ENCODE measurements at regions not wholly inside any gene's neighbourhood (a gene's known extent, or its start where the extent isn't known, plus 50 kb on each side); places are given as distances from the start of the nearest gene placed in this dataset.

DNA sequence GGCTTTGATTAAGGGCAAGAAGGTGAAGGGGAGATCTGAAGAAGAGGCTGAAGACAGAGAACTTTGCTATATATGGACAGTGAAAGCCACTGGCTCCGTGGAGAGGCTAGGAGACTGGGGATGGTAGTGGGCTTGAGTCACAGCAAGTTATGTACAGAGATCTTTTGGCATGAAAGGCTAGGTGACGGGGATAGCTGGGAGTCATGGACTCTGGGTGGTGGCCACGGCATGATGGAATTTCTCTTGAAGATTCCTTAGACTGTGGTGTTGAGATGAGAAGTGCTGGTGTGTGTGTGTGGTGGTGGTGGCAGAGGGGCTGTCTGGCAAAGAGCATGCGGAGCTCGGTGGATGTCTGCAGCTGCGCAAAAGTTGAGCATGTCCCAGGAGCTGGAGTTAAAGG, 120.6 kb upstream of the STC2 start:
- POLR2A ChIA-PET, result no interaction called here
- Histone ChIP-seq H3K27me3 (ENCODE audit: control insufficient read depth, insufficient read depth, low read length) (no peaks in the 10 kb centered on the region), H3K4me3 (ENCODE audit: low read depth, low read length) (no peak overlapping the region), H3K36me3 (ENCODE audit: control insufficient read depth, insufficient read depth, low read length) (no peaks in the 10 kb centered on the region)
- no peak for DNase-seq (ENCODE audit: low read depth)
- CTCF ChIA-PET, result no interaction called here
- TF ChIP-seq, protein P1, sequence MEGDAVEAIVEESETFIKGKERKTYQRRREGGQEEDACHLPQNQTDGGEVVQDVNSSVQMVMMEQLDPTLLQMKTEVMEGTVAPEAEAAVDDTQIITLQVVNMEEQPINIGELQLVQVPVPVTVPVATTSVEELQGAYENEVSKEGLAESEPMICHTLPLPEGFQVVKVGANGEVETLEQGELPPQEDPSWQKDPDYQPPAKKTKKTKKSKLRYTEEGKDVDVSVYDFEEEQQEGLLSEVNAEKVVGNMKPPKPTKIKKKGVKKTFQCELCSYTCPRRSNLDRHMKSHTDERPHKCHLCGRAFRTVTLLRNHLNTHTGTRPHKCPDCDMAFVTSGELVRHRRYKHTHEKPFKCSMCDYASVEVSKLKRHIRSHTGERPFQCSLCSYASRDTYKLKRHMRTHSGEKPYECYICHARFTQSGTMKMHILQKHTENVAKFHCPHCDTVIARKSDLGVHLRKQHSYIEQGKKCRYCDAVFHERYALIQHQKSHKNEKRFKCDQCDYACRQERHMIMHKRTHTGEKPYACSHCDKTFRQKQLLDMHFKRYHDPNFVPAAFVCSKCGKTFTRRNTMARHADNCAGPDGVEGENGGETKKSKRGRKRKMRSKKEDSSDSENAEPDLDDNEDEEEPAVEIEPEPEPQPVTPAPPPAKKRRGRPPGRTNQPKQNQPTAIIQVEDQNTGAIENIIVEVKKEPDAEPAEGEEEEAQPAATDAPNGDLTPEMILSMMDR (IDR thresholded peaks at IDR 0.05; ENCODE audit: insufficient read depth, low read depth, low read length), result no peak

DNA sequence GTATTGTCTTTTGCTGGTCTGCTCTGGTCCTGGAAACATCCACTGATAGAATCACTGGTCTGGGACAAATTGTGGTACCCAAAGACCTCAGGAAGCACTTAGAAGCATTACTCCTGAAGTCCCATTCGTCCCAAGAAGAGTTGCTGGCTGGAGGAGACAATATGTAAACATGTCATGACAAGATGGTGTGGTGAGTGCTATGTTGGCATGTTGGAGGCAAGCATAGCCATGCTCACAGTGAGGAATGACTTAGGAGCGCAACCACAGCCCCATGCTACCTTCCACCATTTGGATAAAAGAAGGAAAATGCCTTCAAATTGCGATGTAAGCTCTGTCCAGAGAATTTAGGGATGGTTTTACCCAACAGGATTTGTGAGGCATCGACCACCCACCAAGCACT, 115.8 kb upstream of the STC2 start:
- Histone ChIP-seq H3K36me3 (ENCODE audit: control insufficient read depth, insufficient read depth, low read length) (no peaks in the 10 kb centered on the region), H3K27me3 (ENCODE audit: control insufficient read depth, insufficient read depth, low read length) (no peaks in the 10 kb centered on the region), H3K4me3 (ENCODE audit: low read depth, low read length) (no peak overlapping the region)
- ChIA-PET CTCF (interaction anchor here (0.6 kb wide), 1 partner anchor 54 kb away, joined by 3 read pairs; no protein-coding TSS in a partner anchor), POLR2A (no interaction called here)
- DNase-seq (ENCODE audit: low read depth), result no peak
- TF ChIP-seq, protein P1 (IDR thresholded peaks at IDR 0.05; ENCODE audit: insufficient read depth, low read depth, low read length), result no peak

DNA sequence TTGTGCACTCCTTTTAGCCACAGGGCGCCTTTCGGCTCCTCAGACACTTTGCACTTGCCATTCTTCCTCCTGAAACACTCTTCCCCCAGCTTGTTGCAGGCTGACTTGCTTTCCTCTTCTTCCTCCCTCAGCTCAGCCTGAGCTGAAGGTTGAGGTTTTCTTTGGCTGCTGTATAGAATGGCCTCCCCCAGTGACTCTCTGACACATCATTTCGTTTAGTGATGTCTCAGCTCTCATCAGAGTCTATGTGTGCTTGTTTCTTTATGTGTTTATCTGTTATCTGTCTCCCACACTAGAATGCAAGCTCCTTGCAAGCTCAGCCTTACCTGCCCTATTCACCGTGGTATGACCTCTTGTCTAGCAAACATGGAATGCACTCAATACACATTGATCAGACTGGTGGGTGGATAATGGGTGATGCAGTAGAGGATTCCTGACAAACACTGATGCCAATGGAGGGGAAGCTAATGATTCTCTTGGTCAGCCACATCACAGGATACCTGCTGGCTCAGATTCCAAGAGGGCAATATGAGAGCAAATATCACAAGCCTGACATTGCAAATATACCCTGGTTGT, 112.9 kb upstream of the STC2 start:
- DNase-seq (ENCODE audit: low read depth), result no peak
- ChIA-PET POLR2A (no interaction called here), CTCF (no interaction called here)

DNA sequence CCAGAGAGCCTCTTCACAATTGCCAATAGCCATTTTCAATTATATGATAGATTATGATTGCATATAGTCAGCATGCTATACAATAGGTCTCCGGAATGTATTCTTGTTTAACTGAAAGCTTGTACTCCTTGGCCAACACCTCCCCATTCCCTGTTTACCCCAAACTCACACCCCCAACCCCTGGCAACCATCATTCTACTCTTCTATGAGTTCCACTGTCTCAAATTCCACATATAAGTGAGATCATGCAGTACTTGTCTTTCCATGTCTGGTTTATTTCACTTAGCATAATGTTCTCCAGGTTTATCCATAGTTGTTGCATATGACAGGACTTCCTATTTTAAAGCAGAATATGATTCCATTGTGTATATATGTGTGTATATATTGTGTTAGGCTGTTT, 110.7 kb upstream of the STC2 start:
- no peak for DNase-seq (ENCODE audit: low read depth)
- TF ChIP-seq, protein P1 (IDR thresholded peaks at IDR 0.05; ENCODE audit: insufficient read depth, low read depth, low read length), result no peak
- Histone ChIP-seq H3K27me3 (ENCODE audit: control insufficient read depth, insufficient read depth, low read length) (no peaks in the 10 kb centered on the region), H3K4me3 (ENCODE audit: low read depth, low read length) (no peak overlapping the region), H3K36me3 (ENCODE audit: control insufficient read depth, insufficient read depth, low read length) (no peaks in the 10 kb centered on the region)
- ChIA-PET CTCF (interaction anchor here (1.7 kb wide), 1 partner anchor 13 kb away, joined by 4 read pairs; no protein-coding TSS in a partner anchor), POLR2A (no interaction called here)

More for the DNA sequence above, 112.9 kb upstream of the STC2 start:
- H3K27me3 ChIP-seq (ENCODE audit: control insufficient read depth, insufficient read depth, low read length), result no peaks in the 10 kb centered on the region
- H3K36me3 ChIP-seq (ENCODE audit: control insufficient read depth, insufficient read depth, low read length), result no peaks in the 10 kb centered on the region
- no peak overlapping the region for H3K4me3 ChIP-seq (ENCODE audit: low read depth, low read length)
- TF ChIP-seq, protein P1 (IDR thresholded peaks at IDR 0.05; ENCODE audit: insufficient read depth, low read depth, low read length), result no peak

DNA sequence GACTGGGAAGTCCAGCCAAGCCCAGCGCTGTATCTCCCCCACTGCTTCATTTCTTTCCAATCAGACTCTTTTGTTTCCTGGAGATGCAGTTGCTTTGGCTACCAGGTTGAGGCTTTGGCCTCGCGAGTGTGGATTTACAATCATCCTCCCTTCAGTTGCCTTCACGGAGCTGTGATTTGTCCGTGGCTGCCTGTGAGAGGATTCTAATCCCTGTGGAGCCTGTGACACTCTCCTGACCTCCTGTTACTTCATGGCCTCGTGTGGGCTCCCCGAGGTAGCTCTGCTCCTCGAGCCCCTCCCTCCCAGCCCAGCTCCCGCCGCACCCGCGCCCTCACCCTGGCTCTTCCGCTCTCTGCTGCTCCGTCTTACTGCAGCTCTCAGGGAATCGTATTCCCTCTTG, 107.2 kb upstream of the STC2 start:
- TF ChIP-seq, protein P1 (IDR thresholded peaks at IDR 0.05; ENCODE audit: insufficient read depth, low read depth, low read length), result no peak
- Histone ChIP-seq H3K36me3 (ENCODE audit: control insufficient read depth, insufficient read depth, low read length) (no peaks in the 10 kb centered on the region), H3K4me3 (ENCODE audit: low read depth, low read length) (no peak overlapping the region), H3K27me3 (ENCODE audit: control insufficient read depth, insufficient read depth, low read length) (no peaks in the 10 kb centered on the region)
- CTCF ChIA-PET, result interaction anchor here (1.1 kb wide), 1 partner anchor 141 kb away, joined by 3 read pairs; no protein-coding TSS in a partner anchor
- POLR2A ChIA-PET, result no interaction called here
- DNase-seq (ENCODE audit: low read depth), result no peak

Data from BJ (cell line).